HG02943 (cell line): ENCODE measurements at regions not wholly inside any gene's neighbourhood (a gene's known extent, or its start where the extent isn't known, plus 50 kb on each side); places are given as distances from the start of the nearest gene placed in this dataset.
"Not testable (repeated sequence)": the region's sequence is repeated elsewhere in the genome, so short reads cannot be mapped to it uniquely, and the experiment has no call there.

ENCODE experiments used
- ATAC-seq: cut with Tn5 transposase; IDR thresholded peaks from one replicate; pipeline ENCODE4 v1.9.1; 2021; ENCODE audit warnings: mild to moderate bottlenecking, low read depth, moderate library complexity; ENCODE audit not compliant: unreplicated experiment

DNA sequence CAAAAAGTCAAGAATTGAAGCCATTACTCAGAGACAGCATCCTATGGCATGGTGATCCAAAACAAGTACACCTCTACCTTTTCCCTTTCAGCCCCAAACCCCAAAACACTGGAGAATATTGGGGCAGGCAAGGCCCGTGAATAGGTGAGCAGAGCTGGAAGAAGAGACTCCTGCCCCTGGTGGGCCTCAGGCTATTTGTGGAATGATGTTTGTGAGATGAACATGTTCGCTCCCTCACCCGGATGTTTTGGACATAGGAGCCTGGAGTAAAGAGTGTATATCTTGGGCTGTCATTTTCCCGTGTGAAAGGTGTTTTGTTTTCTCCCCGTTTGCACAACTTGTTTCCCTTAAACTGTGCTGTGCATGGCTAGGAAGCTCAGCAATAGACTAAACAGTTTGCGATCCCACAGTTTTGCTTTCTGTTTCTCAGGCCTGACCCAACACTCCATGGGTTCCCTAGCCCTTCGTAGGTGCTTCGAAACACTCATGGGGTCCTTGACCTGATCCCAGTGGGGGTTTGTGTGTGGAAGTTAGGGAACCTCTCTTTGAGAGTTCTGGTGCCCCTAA is 136.5 kb upstream of the TNP1 start:
- no peak for ATAC-seq

DNA sequence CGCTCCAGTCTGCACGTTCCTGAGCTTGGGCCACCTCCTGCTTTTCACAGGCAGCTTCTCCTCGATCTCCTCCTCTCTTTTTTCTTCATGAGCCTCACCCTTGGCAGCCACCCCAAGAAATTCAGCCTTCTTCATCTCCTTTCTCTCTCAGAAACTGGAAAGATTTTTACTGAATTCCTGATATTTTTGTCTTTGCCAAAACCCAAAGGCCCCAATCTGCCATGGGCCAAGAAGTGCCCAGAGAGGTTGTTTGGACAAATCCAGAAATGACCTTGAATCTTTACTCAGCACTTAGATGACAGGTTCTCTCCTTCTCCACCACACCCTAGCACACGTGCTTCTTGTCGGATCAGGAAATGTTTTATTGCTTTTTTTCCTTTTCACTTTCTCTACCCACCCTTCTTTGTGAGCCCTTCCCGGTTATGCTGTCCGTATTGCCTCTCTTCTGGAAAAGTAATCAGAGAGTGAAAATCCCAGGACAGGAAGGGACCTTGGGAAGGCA is 134.5 kb upstream of the TNP1 start:
- no peak for ATAC-seq

DNA sequence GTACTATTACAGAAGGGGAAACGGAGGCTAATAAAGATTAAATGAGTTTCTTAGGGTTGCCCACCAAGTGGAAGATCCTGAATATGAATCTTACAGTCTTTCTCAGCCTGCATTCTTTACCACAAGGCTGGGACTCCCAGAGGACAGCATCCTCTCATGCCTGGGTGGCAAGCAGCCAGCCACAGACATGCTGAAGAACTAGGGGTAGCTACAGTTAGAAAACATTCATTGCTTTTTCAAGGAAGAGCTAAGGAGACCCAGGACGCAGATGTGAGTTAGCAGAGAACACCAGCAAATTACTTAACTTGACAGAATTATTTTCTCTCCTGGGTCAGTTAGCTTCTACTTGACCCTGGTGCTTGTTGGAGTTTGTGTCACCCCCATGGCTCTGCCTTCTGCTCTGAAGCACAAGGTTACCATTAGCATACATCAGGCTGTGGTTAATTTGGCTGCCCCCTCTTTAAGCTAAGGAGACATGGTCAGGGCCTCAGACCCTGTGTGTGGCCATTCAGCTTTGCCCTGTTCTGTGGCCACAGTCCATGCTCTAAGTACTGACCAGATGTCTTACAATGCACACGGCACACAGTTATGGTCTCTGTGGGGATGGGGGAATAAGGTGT is 132.3 kb upstream of the TNP1 start:
- no peak for ATAC-seq

- ATAC-seq: no peak
Observed at GRCh38 chr2:216991563-216991962, 131.7 kb upstream of the TNP1 start.

DNA sequence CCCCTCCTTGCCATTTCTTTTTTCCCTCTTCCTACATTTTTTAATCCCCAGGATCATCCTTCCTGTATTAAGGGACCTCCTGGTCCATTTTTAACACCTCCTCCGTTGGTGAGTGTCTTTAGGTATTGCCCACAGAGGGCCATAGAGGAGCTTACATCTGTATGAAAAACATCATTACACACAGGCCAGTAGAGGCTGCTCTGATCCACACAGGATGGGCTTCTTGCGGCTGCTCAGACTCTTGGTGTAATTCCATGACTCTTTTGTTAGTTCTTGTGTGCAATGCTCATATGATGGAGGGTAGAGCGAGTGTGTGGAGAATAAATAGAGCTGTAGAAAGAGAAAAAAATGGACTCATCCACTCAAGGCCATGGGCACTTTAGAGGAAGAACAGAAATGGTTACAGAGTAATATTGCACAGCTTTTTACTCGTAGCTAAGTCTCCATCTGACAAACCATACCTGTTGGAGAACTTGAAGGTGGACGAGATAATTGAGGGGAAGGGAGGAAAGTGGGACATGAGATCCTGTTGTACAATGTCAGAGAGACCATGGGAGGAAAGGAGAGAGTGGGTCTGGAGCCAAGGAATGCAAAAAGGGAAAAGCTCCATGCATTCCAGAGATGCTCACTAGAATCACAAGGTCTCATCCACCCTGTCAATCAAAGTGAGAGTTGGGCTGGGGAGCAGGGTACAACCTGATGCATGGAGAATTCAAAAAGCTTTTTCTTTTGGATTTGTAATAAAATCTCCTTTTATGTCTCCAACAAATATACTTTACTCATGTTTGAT is 129.7 kb upstream of the TNP1 start:
- no peak for ATAC-seq

DNA sequence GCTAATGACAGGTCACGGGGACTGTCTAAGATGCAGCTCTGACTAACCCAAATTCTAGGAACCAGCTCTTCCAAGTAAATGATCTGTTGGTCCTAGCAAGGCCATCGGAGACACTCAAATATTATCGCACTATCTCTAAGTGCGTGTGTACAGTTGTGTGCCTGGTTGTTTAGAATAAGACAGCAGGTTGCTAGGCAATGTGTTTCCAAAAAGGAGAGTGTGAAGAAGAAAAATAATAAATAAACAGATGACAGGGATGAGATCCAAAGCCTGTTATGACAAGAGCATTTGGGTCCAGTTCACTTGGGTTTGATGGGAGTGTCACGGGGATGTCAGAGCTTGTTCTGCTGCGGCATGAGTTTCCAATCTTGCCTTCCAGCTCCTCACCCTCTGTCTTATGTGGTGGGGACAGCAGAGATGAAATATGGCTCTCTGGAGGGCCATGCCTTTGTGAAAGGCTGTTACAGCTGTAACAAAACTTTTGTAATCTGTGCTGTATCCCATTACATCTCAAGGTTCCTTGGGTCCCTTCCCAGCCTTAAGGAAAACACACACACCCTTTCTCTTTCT is 127.5 kb upstream of the TNP1 start:
- no peak for ATAC-seq

DNA sequence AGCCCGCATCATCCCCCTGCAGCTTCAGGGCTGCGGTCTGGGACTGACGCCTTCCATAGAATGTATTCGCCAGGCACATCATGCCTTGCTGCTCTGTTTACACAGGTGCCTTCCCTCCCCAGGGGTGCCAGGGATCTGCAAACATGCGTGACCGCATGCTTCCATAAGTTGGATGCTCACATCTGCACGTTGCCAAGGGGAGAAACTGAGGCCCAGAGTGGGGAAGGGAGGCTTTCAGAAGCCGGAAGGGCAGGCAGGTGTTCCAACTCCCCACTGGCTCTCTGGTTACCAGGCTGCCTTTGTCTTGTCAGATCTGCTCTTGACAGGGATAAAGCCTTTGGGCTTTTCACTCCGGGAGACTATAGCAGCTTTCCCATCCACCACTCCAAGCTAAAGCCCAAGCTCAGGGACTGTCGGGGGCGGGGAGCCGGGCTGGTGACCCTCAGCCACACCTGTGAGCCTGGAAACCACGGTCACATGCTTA is 125.8 kb upstream of the TNP1 start:
- no peak for ATAC-seq

GRCh38 chr2:216984937-216985336 is 125.1 kb upstream of the TNP1 start:
- ATAC-seq: no peak

GRCh38 chr2:216981951-216982350 is 122.1 kb upstream of the TNP1 start:
- ATAC-seq: not testable (repeated sequence)

DNA sequence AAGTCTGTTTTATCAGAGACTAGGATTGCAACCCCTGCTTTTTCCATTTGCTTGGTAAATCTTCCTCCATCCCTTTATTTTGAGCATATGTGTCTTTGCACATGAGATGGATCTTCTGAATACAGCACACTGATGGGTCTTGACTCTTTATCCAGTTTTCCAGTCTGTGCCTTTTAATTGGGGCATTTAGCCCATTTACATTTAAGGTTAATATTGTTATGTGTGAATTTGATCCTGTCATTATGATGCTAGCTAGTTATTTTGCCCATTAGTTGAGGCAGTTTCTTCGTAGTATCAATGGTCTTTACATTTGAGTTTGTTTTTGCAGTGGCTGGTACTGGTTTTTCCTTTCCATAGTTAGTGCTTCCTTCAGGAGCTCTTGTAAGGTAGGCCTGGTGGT is 120.6 kb upstream of the TNP1 start:
- ATAC-seq: not testable (repeated sequence)

DNA sequence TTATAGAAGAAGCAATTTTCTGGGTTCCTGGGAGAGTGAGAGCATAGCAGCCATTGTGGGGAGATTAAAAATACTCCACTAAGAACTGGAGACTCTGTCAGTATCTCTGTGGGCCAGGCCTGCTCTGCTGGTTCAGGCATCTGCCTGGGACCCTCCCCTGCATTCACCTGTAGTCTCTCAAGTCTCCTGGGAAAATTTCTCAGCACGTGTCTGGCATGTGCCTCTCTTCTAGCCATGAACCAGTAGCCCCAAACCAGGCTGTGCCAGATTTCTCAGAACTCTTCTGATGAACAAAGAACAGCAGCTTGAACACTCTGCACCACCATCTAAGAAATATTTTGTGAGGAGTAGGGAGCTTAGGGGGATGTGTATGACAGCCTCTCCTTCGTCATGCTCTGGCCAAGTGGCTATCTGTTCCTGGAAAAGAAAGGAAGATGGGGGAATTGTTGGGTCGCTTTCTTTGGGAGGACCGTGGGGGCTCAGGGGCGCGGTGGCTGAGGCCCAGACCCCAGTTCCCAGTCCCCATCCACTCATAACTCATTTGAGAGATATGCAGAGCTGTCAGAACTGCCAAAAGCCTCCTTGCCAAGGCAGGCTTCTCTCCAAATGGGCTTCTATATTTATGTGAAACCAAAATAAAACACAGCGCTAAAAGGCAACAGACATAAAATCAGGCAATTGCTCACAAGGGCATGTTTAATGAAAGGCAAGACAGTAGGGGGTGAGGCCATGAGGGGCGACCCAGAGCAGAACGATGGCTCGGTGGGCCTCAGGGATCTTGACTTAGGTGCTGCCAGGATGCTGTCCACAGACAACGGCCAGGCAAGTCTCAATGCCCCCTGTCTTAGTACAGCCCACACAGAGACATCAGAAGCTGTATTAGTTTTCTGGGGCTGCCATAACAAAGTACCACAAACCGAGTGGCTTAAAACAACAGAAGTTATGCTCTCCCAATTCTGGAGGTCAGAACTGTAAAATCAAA is 114.7 kb upstream of the TNP1 start:
- no peak for ATAC-seq

DNA sequence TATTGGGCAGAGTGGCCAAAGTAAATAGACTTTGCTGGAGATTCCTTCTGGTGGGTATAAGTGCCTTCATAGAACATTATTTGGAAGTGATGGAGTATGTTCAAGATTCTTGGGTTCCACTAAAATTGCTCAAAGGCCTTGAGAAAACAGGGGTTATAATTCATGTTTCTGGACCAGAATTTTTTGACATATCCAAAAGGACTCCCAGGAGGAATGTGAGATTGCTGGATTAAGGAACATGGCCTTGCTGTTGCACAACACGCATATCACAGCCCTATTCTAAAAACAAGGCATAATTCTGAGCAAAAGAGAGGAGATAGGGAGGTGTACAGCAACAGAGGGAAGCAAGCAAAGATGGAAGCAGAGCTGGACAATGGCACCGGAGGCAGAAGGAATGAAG is 111.7 kb upstream of the TNP1 start:
- no peak for ATAC-seq

GRCh38 chr2:216970359-216970915 is 110.6 kb upstream of the TNP1 start:
- ATAC-seq: no peak

DNA sequence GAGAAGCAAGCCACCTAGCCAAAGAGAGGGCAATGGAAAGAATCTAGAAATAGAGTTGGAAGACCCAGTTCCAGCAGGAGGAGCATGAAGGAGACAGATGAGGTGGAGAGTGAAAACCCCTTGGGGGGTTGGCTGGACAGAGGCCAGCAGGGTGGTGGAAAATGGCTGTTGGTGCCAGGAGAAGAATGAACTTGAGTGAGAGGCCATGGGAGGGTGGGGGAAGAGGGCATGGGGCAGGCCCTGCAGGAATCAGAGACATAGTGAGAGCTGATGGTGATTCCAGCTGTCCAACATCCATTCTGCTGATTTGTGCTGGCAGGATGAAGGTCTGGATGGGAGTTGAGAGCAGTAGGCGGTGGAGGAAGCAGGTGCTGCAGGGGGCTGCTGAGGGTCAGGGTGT is 108.0 kb upstream of the TNP1 start:
- no peak for ATAC-seq

DNA sequence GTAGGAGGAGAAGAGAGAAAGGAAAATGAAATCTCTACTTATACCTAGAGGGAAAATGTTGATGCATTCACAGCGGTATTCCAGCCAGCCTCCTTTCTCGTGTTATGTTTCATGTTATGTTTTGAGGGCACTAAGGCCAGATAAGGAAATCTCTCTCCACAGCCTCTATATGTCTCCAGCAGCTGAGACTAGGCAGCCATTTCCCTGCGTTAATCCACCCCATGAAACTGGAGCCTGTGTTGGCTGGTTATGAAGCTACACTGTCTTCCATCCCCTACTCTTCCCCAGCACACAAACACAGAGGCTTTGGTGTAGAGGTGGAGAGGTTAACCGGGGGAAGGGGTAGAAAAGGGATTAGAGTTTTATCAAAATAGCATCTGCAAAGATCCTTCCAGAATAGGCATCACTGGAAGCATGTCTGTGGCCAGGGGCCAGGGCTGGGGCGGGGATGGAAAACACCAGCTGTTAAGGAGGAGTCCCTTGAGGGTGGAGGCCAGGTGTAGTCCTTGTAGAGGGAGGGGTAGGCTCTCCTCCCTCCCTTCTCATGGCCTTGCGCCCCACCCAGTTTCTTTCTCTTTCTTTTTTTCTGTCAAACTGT is 100.9 kb upstream of the TNP1 start:
- no peak for ATAC-seq

DNA sequence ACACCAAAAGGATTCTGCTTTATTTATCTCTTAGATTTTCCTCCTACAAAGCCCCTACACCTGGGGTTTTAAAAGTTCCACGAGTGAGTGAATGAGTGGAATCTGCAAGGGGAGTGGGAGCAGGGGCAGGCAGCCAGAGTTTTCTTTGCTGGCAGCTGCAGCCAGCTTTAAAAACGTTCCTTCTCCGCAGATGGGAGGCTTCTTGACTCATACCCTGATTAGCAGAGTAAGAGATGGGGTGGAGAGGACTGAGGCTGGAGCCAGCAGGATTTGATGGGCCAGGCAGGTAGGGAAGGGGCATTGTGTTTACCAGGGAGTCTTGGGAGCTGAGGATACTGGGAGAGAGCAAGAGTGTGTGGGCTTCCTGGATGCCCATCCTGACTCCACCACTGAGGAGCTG is 99.6 kb upstream of the TNP1 start:
- no peak for ATAC-seq

- ATAC-seq: no peak
Observed at GRCh38 chr2:216956820-216957493, 97.1 kb upstream of the TNP1 start.

DNA sequence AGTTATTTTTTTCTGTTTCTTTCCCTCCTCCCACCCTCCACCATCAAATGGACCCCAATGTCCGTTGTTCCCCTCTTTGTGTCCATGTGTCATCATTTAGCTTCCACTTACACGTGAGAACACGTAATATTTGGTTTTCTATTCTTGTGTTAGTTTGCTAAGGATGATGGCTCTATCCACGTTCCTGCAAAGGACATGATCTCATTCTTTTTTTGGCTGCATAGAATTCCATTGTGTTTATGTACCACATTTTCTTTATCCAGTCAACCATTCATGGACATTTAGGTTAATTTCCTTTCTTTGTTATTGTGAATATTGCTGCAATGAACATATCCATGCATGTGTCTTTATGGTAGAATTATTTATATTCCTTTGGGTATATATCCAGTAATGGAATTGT is 91.3 kb upstream of the TNP1 start:
- ATAC-seq: no peak

DNA sequence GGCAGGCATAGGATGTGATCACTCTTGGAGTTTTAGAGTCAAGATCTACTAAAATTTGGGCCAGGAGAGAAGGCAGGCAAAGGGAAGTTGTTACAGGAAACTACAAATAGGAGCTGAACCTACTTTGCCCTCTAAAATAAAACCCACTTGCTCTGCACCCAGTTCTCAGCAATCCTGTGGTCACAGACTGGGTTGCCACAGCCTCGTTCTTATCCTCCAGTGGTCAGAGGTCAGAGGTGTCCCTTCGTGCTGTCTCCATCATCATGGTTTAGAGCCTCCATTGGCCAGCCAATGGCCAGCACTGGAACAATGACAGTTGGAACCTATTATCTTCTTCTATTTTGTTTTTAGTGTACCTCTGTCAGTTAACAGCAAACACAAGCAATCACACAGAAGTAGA is 90.7 kb upstream of the TNP1 start:
- no peak for ATAC-seq
